Hepatocyte (in vitro differentiated cells): ENCODE measurements at regions not wholly inside any gene's neighbourhood (a gene's known extent, or its start where the extent isn't known, plus 50 kb on each side); places are given as distances from the start of the nearest gene placed in this dataset.
"Not testable (repeated sequence)": the region's sequence is repeated elsewhere in the genome, so short reads cannot be mapped to it uniquely, and the experiment has no call there.

Experiments
- DNase-seq: peaks from one replicate; pipeline ENCODE4 v3.0.0-alpha.2; 2016; ENCODE audit warnings: low spot score
- H2AFZ ChIP-seq: fragments of 200-600 bp; sonication (generic); 2 replicates; pipeline ENCODE4 v1.6.0; 2016; ENCODE audit warnings: antibody characterized with exemption, mild to moderate bottlenecking
- H3K27ac ChIP-seq: fragments of 200-600 bp; sonication (generic); 2 replicates; pipeline ENCODE4 v1.5.1; 2016; ENCODE audit warnings: mild to moderate bottlenecking
- H3K27me3 ChIP-seq: fragments of 200-600 bp; sonication (generic); 2 replicates; pipeline ENCODE4 v1.6.1; 2016
- H3K36me3 ChIP-seq: fragments of 200-600 bp; sonication (generic); replicated peaks from 2 replicates; pipeline ENCODE4 v1.5.1; 2016; ENCODE audit warnings: low read depth; ENCODE audit not compliant: insufficient read depth
- H3K4me1 ChIP-seq: fragments of 200-600 bp; sonication (generic); 2 replicates; pipeline ENCODE4 v1.5.1; 2016; ENCODE audit warnings: mild to moderate bottlenecking, moderate library complexity; ENCODE audit not compliant: insufficient read depth
- H3K4me2 ChIP-seq: fragments of 200-600 bp; sonication (generic); 2 replicates; pipeline ENCODE4 v1.6.0; 2016
- H3K4me3 ChIP-seq: fragments of 200-600 bp; sonication (generic); 2 replicates; pipeline ENCODE4 v1.5.1; 2016; ENCODE audit warnings: mild to moderate bottlenecking
- H3K79me2 ChIP-seq: fragments of 200-600 bp; sonication (generic); 2 replicates; pipeline ENCODE4 v1.6.0; 2017; ENCODE audit warnings: mild to moderate bottlenecking
- H3K9me2 ChIP-seq: fragments of 200-600 bp; sonication (generic); replicated peaks from 2 replicates; pipeline ENCODE4 v1.6.0; 2017; ENCODE audit warnings: mild to moderate bottlenecking; ENCODE audit not compliant: insufficient read depth
- H3K9me3 ChIP-seq: fragments of 200-600 bp; sonication (generic); 2 replicates; pipeline ENCODE4 v1.5.1; 2016; ENCODE audit warnings: low read depth, mild to moderate bottlenecking
- H4K20me1 ChIP-seq: fragments of 200-600 bp; sonication (generic); 2 replicates; pipeline ENCODE4 v1.6.0; 2016; ENCODE audit warnings: mild to moderate bottlenecking; ENCODE audit not compliant: insufficient read depth, poor library complexity, severe bottlenecking
- EZH2 ChIP-seq: fragments of 200-600 bp; sonication (generic); IDR thresholded peaks from 2 replicates; pipeline ENCODE4 v1.6.1; 2016; ENCODE audit warnings: antibody characterized with exemption, mild to moderate bottlenecking, borderline replicate concordance
- EZH2phosphoT487 ChIP-seq: fragments of 200-600 bp; sonication (generic); IDR thresholded peaks from one replicate; pipeline ENCODE4 v1.6.1; 2018; ENCODE audit warnings: antibody characterized with exemption, mild to moderate bottlenecking, low read depth, moderate library complexity; ENCODE audit not compliant: unreplicated experiment, severe bottlenecking
- WGBS: methylation state at CpG from one replicate; pipeline ENCODE4 v1.1.6; 2016; ENCODE audit warnings: low lambda C conversion rate; ENCODE audit errors: missing lambda C conversion rate; 5-methylcytosine and 5-hydroxymethylcytosine counted together
- TF ChIP-seq, protein P1 (sequence below): fragments of 200-600 bp; sonication (generic); IDR thresholded peaks from 2 replicates; pipeline ENCODE4 v1.5.1; 2016; ENCODE audit warnings: antibody characterized with exemption, mild to moderate bottlenecking; ENCODE audit not compliant: poor library complexity

- no peak overlapping the region for H2AFZ ChIP-seq
- H3K4me3 ChIP-seq = no peak overlapping the region
- no peak overlapping the region for H3K27ac ChIP-seq
- H3K27me3 ChIP-seq = no peaks in the 10 kb centered on the region
- H3K4me2 ChIP-seq = no peak overlapping the region
- TF ChIP-seq, protein P1, sequence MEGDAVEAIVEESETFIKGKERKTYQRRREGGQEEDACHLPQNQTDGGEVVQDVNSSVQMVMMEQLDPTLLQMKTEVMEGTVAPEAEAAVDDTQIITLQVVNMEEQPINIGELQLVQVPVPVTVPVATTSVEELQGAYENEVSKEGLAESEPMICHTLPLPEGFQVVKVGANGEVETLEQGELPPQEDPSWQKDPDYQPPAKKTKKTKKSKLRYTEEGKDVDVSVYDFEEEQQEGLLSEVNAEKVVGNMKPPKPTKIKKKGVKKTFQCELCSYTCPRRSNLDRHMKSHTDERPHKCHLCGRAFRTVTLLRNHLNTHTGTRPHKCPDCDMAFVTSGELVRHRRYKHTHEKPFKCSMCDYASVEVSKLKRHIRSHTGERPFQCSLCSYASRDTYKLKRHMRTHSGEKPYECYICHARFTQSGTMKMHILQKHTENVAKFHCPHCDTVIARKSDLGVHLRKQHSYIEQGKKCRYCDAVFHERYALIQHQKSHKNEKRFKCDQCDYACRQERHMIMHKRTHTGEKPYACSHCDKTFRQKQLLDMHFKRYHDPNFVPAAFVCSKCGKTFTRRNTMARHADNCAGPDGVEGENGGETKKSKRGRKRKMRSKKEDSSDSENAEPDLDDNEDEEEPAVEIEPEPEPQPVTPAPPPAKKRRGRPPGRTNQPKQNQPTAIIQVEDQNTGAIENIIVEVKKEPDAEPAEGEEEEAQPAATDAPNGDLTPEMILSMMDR = no peak
- no peak for TF ChIP-seq EZH2
- TF ChIP-seq EZH2phosphoT487 = no peak
- no peaks in the 10 kb centered on the region for H3K9me3 ChIP-seq
- H3K79me2 ChIP-seq = no peaks in the 10 kb centered on the region
- H3K9me2 ChIP-seq = no peaks in the 10 kb centered on the region
- H3K4me1 ChIP-seq = no peaks in the 10 kb centered on the region
- H3K36me3 ChIP-seq = no peaks in the 10 kb centered on the region
- DNase-seq = no peak
- WGBS = 93% methylated on average over 32 of the region's 33 CpGs
- H4K20me1 ChIP-seq = no peaks in the 10 kb centered on the region
Measured at GRCh38 chr10:42367532-42368230, 270.7 kb downstream of the ZNF33B start.

DNA sequence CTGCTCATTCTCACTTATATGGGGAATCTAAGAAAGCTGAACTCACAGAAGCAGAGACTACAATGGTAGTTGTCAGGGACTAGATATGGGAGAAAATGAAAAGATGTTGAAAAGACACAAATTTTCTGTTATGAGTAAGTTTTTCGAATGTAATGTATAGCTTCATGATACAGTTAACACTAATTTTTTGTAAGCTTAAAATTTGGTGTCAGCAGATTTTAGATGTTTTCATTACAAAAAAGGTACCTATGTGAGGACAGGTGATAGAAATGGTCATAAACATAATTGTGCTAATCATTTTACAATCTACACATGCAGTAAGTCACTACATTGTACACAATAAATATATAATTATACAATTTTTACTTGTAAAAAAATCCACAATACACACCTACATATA is 286.6 kb downstream of the ZNF33B start:
- Histone ChIP-seq H2AFZ (no peak overlapping the region), H3K4me1 (no peaks in the 10 kb centered on the region), H3K79me2 (no peaks in the 10 kb centered on the region), H4K20me1 (no peaks in the 10 kb centered on the region), H3K27me3 (no peaks in the 10 kb centered on the region), H3K9me3 (peaks cover 3% of the 10 kb centered on the region), H3K9me2 (no peaks in the 10 kb centered on the region), H3K27ac (no peak overlapping the region), H3K4me3 (no peak overlapping the region), H3K36me3 (no peaks in the 10 kb centered on the region), H3K4me2 (no peak overlapping the region)
- WGBS = 73% methylated on average over 1 of the region's 1 CpG
- DNase-seq = no peak
- TF ChIP-seq, protein P1 = no peak
- TF ChIP-seq EZH2phosphoT487 (no peak), EZH2 (no peak)

GRCh38 chr10:42336593-42337337 is 301.6 kb downstream of the ZNF33B start:
- H3K4me1 ChIP-seq, H3K4me3 ChIP-seq, H2AFZ ChIP-seq, H3K4me2 ChIP-seq, H3K9me2 ChIP-seq, H3K36me3 ChIP-seq, DNase-seq, H3K27ac ChIP-seq, H3K79me2 ChIP-seq, H3K27me3 ChIP-seq, H4K20me1 ChIP-seq: not testable (repeated sequence)
- H3K9me3 ChIP-seq = peaks cover 10% of the 10 kb centered on the region
- 80% methylated on average over 6 of the region's 6 CpGs for WGBS

- not testable (repeated sequence) for H3K9me2 ChIP-seq, H3K36me3 ChIP-seq, H3K79me2 ChIP-seq, DNase-seq, H3K4me3 ChIP-seq, H3K27ac ChIP-seq, H4K20me1 ChIP-seq, H3K4me1 ChIP-seq, H3K27me3 ChIP-seq, H3K4me2 ChIP-seq, H2AFZ ChIP-seq
- peaks cover 10% of the 10 kb centered on the region for H3K9me3 ChIP-seq
- 50% methylated on average over 2 of the region's 2 CpGs for WGBS
Measured at GRCh38 chr10:42335653-42336296, 302.6 kb downstream of the ZNF33B start.
